Thyroid gland (tissue), 4 donors: ENCODE measurements at regions not wholly inside any gene's neighbourhood (a gene's known extent, or its start where the extent isn't known, plus 50 kb on each side); places are given as distances from the start of the nearest gene placed in this dataset.

ENCODE experiments used
- POLR2A ChIP-seq, 2 donors: fragments of 450-650 bp; IDR thresholded peaks; one replicate each; pipeline ENCODE4 v1.6.1; 2017; ENCODE audit warnings: antibody characterized with exemption in 2 of 2, mild to moderate bottlenecking in 2 of 2, moderate library complexity in 1 of 2
- TF ChIP-seq, protein P1 (sequence below), 6 experiments: fragments of 200-600 bp in 3 of 6; fragments of 450-650 bp in 3 of 6; sonication (generic) in 3 of 6; IDR thresholded peaks; one replicate each; pipeline ENCODE4 v1.5.1; 2016 to 2019; ENCODE audit warnings: antibody characterized with exemption in 6 of 6, mild to moderate bottlenecking in 2 of 6, inconsistent platforms in 1 of 6, moderate library complexity in 1 of 6

DNA sequence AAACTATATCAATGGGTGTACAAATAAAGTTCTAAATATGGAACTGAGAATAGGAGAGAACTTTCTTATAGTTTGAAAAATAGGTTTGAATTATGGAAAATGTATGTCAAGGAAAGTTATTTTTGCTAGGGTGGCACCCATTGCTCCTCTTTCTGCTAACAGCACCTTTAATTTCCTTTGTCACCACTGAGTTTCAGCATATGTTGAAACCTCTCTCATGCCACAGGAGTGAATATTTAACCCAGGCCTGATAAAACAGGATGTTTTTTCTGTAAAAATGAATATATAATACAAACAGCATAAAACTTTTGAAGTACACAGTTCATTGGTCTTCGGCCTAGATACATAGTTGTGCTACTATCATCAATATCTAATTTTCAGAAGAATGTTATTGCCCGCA lies 385.5 kb upstream of the ANO5 start:
- TF ChIP-seq, protein P1, sequence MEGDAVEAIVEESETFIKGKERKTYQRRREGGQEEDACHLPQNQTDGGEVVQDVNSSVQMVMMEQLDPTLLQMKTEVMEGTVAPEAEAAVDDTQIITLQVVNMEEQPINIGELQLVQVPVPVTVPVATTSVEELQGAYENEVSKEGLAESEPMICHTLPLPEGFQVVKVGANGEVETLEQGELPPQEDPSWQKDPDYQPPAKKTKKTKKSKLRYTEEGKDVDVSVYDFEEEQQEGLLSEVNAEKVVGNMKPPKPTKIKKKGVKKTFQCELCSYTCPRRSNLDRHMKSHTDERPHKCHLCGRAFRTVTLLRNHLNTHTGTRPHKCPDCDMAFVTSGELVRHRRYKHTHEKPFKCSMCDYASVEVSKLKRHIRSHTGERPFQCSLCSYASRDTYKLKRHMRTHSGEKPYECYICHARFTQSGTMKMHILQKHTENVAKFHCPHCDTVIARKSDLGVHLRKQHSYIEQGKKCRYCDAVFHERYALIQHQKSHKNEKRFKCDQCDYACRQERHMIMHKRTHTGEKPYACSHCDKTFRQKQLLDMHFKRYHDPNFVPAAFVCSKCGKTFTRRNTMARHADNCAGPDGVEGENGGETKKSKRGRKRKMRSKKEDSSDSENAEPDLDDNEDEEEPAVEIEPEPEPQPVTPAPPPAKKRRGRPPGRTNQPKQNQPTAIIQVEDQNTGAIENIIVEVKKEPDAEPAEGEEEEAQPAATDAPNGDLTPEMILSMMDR (IDR thresholded peaks at IDR 0.05): no peak
- TF ChIP-seq POLR2A (IDR thresholded peaks at IDR 0.05): no peak
